ENCODE measurements at regions not wholly inside any gene's neighbourhood (a gene's known extent, or its start where the extent isn't known, plus 50 kb on each side); places are given as distances from the start of the nearest gene placed in this dataset.

GRCh38 chr6:165090242-165090641, 219.2 kb downstream of the C6orf118 start:
- no peaks in the 10 kb centered on the region for H3K27me3 ChIP-seq (replicated peaks; ENCODE audit: insufficient read depth)
- peaks cover 23% of the 10 kb centered on the region for H3K4me1 ChIP-seq (ENCODE audit: insufficient read depth)
- H3K9me2 ChIP-seq (ENCODE audit: insufficient read depth), result peaks cover 4% of the 10 kb centered on the region; the same call in 1 of the 2 replicates
- no peaks in the 10 kb centered on the region for H3K79me2 ChIP-seq (ENCODE audit: insufficient read depth)
- no peaks in the 10 kb centered on the region for H3K9me3 ChIP-seq (ENCODE audit: low read depth)
- no peaks in the 10 kb centered on the region for H4K20me1 ChIP-seq (ENCODE audit: insufficient read depth)
- peak overlapping the region; percentile 66 for H3K4me2 ChIP-seq (ENCODE audit: unreplicated experiment)
- peak overlapping the region; percentile 53 for H3K9ac ChIP-seq
- no peaks in the 10 kb centered on the region for H3K36me3 ChIP-seq (ENCODE audit: low read depth)
- H3K27ac ChIP-seq, result peak overlapping the region; percentile 16
- DNase-seq, result peak; percentile 63
- WGBS, 2 experiments (ENCODE audit: low coverage in 1 of 2, low lambda C conversion rate in 2 of 2, missing lambda C conversion rate in 2 of 2), result 8 to 11% methylated on average over 8 of the region's 8 CpGs
- H3F3A ChIP-seq (ENCODE audit: insufficient read depth), result peaks cover 16% of the 10 kb centered on the region; the same call in 1 of the 2 replicates
- in situ Hi-C loops (cut with MboI), result no loop called here
- H2AFZ ChIP-seq, result peak overlapping the region; percentile 94
- H3K4me3 ChIP-seq, result peak overlapping the region; percentile 27; the same call in 1 of the 2 replicates
- TF ChIP-seq EZH2 (IDR thresholded peaks at IDR 0.05; ENCODE audit: insufficient read depth, poor library complexity, severe bottlenecking) (no peak), EZH2phosphoT487 (IDR thresholded peaks at IDR 0.05; ENCODE audit: insufficient read depth, low read depth) (no peak)

GRCh38 chr6:165086814-165087213, 222.6 kb downstream of the C6orf118 start:
- Histone ChIP-seq H3F3A (ENCODE audit: insufficient read depth) (peaks cover 16% of the 10 kb centered on the region; the same call in 1 of the 2 replicates), H3K9ac (no peak overlapping the region), H3K27me3 (replicated peaks; ENCODE audit: insufficient read depth) (no peaks in the 10 kb centered on the region), H3K4me1 (ENCODE audit: insufficient read depth) (peaks cover 23% of the 10 kb centered on the region), H3K9me3 (ENCODE audit: low read depth) (no peaks in the 10 kb centered on the region), H3K4me3 (no peak overlapping the region), H3K36me3 (ENCODE audit: low read depth) (no peaks in the 10 kb centered on the region), H4K20me1 (ENCODE audit: insufficient read depth) (no peaks in the 10 kb centered on the region), H3K4me2 (ENCODE audit: unreplicated experiment) (no peak overlapping the region), H3K79me2 (ENCODE audit: insufficient read depth) (no peaks in the 10 kb centered on the region), H2AFZ (no peak overlapping the region), H3K27ac (no peak overlapping the region), H3K9me2 (ENCODE audit: insufficient read depth) (peaks cover 4% of the 10 kb centered on the region; the same call in 1 of the 2 replicates)
- DNase-seq, result no peak
- WGBS, 2 experiments (ENCODE audit: low coverage in 1 of 2, low lambda C conversion rate in 2 of 2, missing lambda C conversion rate in 2 of 2), result 56 to 61% methylated on average over 3 of the region's 3 CpGs
- in situ Hi-C loops (cut with MboI), result no loop called here
- no peak for TF ChIP-seq EZH2phosphoT487 (IDR thresholded peaks at IDR 0.05; ENCODE audit: insufficient read depth, low read depth)
- TF ChIP-seq EZH2 (IDR thresholded peaks at IDR 0.05; ENCODE audit: insufficient read depth, poor library complexity, severe bottlenecking), result no peak

GRCh38 chr6:165082636-165083035, 226.8 kb downstream of the C6orf118 start:
- Histone ChIP-seq H3K27ac (no peak overlapping the region), H3K36me3 (ENCODE audit: low read depth) (no peaks in the 10 kb centered on the region), H4K20me1 (ENCODE audit: insufficient read depth) (no peaks in the 10 kb centered on the region), H3K27me3 (replicated peaks; ENCODE audit: insufficient read depth) (no peaks in the 10 kb centered on the region), H3F3A (ENCODE audit: insufficient read depth) (no peaks in the 10 kb centered on the region), H3K9ac (no peak overlapping the region), H3K9me3 (ENCODE audit: low read depth) (no peaks in the 10 kb centered on the region), H3K4me2 (ENCODE audit: unreplicated experiment) (no peak overlapping the region), H3K79me2 (ENCODE audit: insufficient read depth) (no peaks in the 10 kb centered on the region), H3K4me3 (no peak overlapping the region), H3K9me2 (ENCODE audit: insufficient read depth) (no peaks in the 10 kb centered on the region), H3K4me1 (ENCODE audit: insufficient read depth) (no peaks in the 10 kb centered on the region), H2AFZ (no peak overlapping the region)
- DNase-seq, result no peak
- 49 to 50% methylated on average over 2 of the region's 2 CpGs for WGBS, 2 experiments (ENCODE audit: low coverage in 1 of 2, low lambda C conversion rate in 2 of 2, missing lambda C conversion rate in 2 of 2)
- TF ChIP-seq EZH2 (IDR thresholded peaks at IDR 0.05; ENCODE audit: insufficient read depth, poor library complexity, severe bottlenecking) (no peak), EZH2phosphoT487 (IDR thresholded peaks at IDR 0.05; ENCODE audit: insufficient read depth, low read depth) (no peak)
- in situ Hi-C loops (cut with MboI), result no loop called here

GRCh38 chr6:165081944-165082532, 227.4 kb downstream of the C6orf118 start:
- no peak overlapping the region for H3K4me3 ChIP-seq
- no peaks in the 10 kb centered on the region for H3K9me2 ChIP-seq (ENCODE audit: insufficient read depth)
- no peak overlapping the region for H3K27ac ChIP-seq
- no peak for DNase-seq
- no peak overlapping the region for H2AFZ ChIP-seq
- H3K9me3 ChIP-seq (ENCODE audit: low read depth), result no peaks in the 10 kb centered on the region
- H3F3A ChIP-seq (ENCODE audit: insufficient read depth), result no peaks in the 10 kb centered on the region
- H4K20me1 ChIP-seq (ENCODE audit: insufficient read depth), result no peaks in the 10 kb centered on the region
- in situ Hi-C loops (cut with MboI), result no loop called here
- no peaks in the 10 kb centered on the region for H3K79me2 ChIP-seq (ENCODE audit: insufficient read depth)
- no peak for TF ChIP-seq EZH2 (IDR thresholded peaks at IDR 0.05; ENCODE audit: insufficient read depth, poor library complexity, severe bottlenecking)
- no peaks in the 10 kb centered on the region for H3K4me1 ChIP-seq (ENCODE audit: insufficient read depth)
- H3K27me3 ChIP-seq (replicated peaks; ENCODE audit: insufficient read depth), result no peaks in the 10 kb centered on the region
- no peak overlapping the region for H3K4me2 ChIP-seq (ENCODE audit: unreplicated experiment)
- no peak overlapping the region for H3K9ac ChIP-seq
- 75 to 78% methylated on average over 9 of the region's 9 CpGs for WGBS, 2 experiments (ENCODE audit: low coverage in 1 of 2, low lambda C conversion rate in 2 of 2, missing lambda C conversion rate in 2 of 2)
- no peaks in the 10 kb centered on the region for H3K36me3 ChIP-seq (ENCODE audit: low read depth)
